GM20431 (cell line): ENCODE measurements at regions not wholly inside any gene's neighbourhood (a gene's known extent, or its start where the extent isn't known, plus 50 kb on each side); places are given as distances from the start of the nearest gene placed in this dataset.
"Not testable (repeated sequence)": the region's sequence is repeated elsewhere in the genome, so short reads cannot be mapped to it uniquely, and the experiment has no call there.

Experiments
- in situ Hi-C: fragments of 300-500 bp; cut with MseI, MboI; formaldehyde crosslinking; loops from one replicate; pipeline ENCODE4 v1.15.0; 2020; ENCODE audit warnings: low sequenced_read_pairs; ENCODE audit not compliant: unreplicated experiment

- in situ Hi-C loops: no loop called here
These were observed 92.0 kb downstream of the OLIG3 start for GRCh38 chr6:137402143-137402680.

- in situ Hi-C loops: no loop called here
These were observed 93.1 kb downstream of the OLIG3 start for GRCh38 chr6:137401088-137401487.

GRCh38 chr6:137399881-137400443 is 94.2 kb downstream of the OLIG3 start:
- in situ Hi-C loops: no loop called here

- in situ Hi-C loops: no loop called here
These were observed 98.9 kb downstream of the OLIG3 start for GRCh38 chr6:137395316-137395715.

GRCh38 chr6:137391061-137391814 is 103.0 kb downstream of the OLIG3 start:
- in situ Hi-C loops: no loop called here

GRCh38 chr6:137390334-137390733 is 103.9 kb downstream of the OLIG3 start:
- in situ Hi-C loops: no loop called here

GRCh38 chr6:137389150-137389704 is 105.0 kb downstream of the OLIG3 start:
- in situ Hi-C loops: no loop called here

- in situ Hi-C loops: no loop called here
These were observed 107.0 kb downstream of the OLIG3 start for GRCh38 chr6:137387096-137387764.

GRCh38 chr6:137383287-137383686 is 110.9 kb downstream of the OLIG3 start:
- in situ Hi-C loops: not testable (repeated sequence)

GRCh38 chr6:137378090-137378369 is 116.2 kb downstream of the OLIG3 start:
- in situ Hi-C loops: no loop called here

GRCh38 chr6:137373296-137373695 is 120.9 kb downstream of the OLIG3 start:
- in situ Hi-C loops: no loop called here

- in situ Hi-C loops: no loop called here
These were observed 121.7 kb downstream of the OLIG3 start for GRCh38 chr6:137372532-137372931.

GRCh38 chr6:137371634-137372016 is 122.6 kb downstream of the OLIG3 start:
- in situ Hi-C loops: no loop called here

GRCh38 chr6:137370871-137371633 is 123.1 kb downstream of the OLIG3 start:
- in situ Hi-C loops: no loop called here

GRCh38 chr6:137369136-137369535 is 125.1 kb downstream of the OLIG3 start:
- in situ Hi-C loops: no loop called here

- in situ Hi-C loops: no loop called here
These were observed 128.3 kb downstream of the OLIG3 start for GRCh38 chr6:137365707-137366437.

GRCh38 chr6:137363805-137364138 is 130.4 kb downstream of the OLIG3 start:
- in situ Hi-C loops: no loop called here

GRCh38 chr6:137362878-137363804 is 131.1 kb downstream of the OLIG3 start:
- in situ Hi-C loops: no loop called here

- in situ Hi-C loops: no loop called here
These were observed 132.5 kb downstream of the OLIG3 start for GRCh38 chr6:137361701-137362100.
